Neural progenitor cell (in vitro differentiated cells): ENCODE measurements at regions not wholly inside any gene's neighbourhood (a gene's known extent, or its start where the extent isn't known, plus 50 kb on each side); places are given as distances from the start of the nearest gene placed in this dataset.

Experiments used
- DNase-seq: peaks from one replicate; pipeline ENCODE4 v3.0.0-alpha.2; 2016; ENCODE audit warnings: low spot score
- H2AFZ ChIP-seq: fragments of 200-600 bp; sonication (generic); replicated peaks from 2 replicates; pipeline ENCODE4 v1.6.1; 2016; ENCODE audit warnings: antibody characterized with exemption
- H3F3A ChIP-seq: fragments of 200-600 bp; sonication (generic); 2 replicates; pipeline ENCODE4 v1.6.1; 2016; ENCODE audit warnings: antibody characterized with exemption, low read depth
- H3K27ac ChIP-seq: fragments of 200-600 bp; sonication (generic); 2 replicates; pipeline ENCODE4 v1.5.1; 2016; ENCODE audit warnings: mild to moderate bottlenecking
- H3K27me3 ChIP-seq: fragments of 200-600 bp; sonication (generic); 2 replicates; pipeline ENCODE4 v1.6.1; 2016; ENCODE audit warnings: mild to moderate bottlenecking, moderate library complexity
- H3K36me3 ChIP-seq: fragments of 200-600 bp; sonication (generic); 2 replicates; pipeline ENCODE4 v1.5.1; 2016
- H3K4me1 ChIP-seq: fragments of 200-600 bp; sonication (generic); 2 replicates; pipeline ENCODE4 v1.6.1; 2016; ENCODE audit warnings: mixed run types
- H3K4me2 ChIP-seq: fragments of 200-600 bp; sonication (generic); 2 replicates; pipeline ENCODE4 v1.6.1; 2016
- H3K4me3 ChIP-seq: fragments of 200-600 bp; sonication (generic); 2 replicates; pipeline ENCODE4 v1.5.1; 2016
- H3K79me2 ChIP-seq: fragments of 200-600 bp; sonication (generic); 2 replicates; pipeline ENCODE4 v1.6.1; 2016; ENCODE audit warnings: low read depth
- H3K9ac ChIP-seq: fragments of 200-600 bp; sonication (generic); 2 replicates; pipeline ENCODE4 v1.6.1; 2016
- H3K9me3 ChIP-seq: fragments of 200-600 bp; sonication (generic); 2 replicates; pipeline ENCODE4 v1.5.1; 2016; ENCODE audit warnings: low read depth
- H4K20me1 ChIP-seq: fragments of 200-600 bp; sonication (generic); 2 replicates; pipeline ENCODE4 v1.6.1; 2016; ENCODE audit warnings: low read depth
- H3K27ac Mint-ChIP-seq: 3 replicates; pipeline ENCODE4 v1.8.0; 2021; ENCODE audit warnings: mixed read lengths
- H3K27me3 Mint-ChIP-seq: 2 replicates; pipeline ENCODE4 v1.8.0; 2022; ENCODE audit warnings: low read depth, mild to moderate bottlenecking, inconsistent platforms, moderate library complexity, mixed read lengths; ENCODE audit not compliant: insufficient read depth
- H3K36me3 Mint-ChIP-seq: 3 replicates; pipeline ENCODE4 v1.8.0; 2021; ENCODE audit warnings: mixed read lengths
- H3K4me1 Mint-ChIP-seq: 3 replicates; pipeline ENCODE4 v1.8.0; 2021; ENCODE audit warnings: mixed read lengths
- H3K4me3 Mint-ChIP-seq: 3 replicates; pipeline ENCODE4 v1.8.0; 2021; ENCODE audit warnings: mild to moderate bottlenecking, moderate library complexity, mixed read lengths
- H3K9me3 Mint-ChIP-seq: 3 replicates; pipeline ENCODE4 v1.8.0; 2020; ENCODE audit warnings: mixed read lengths
- EZH2 ChIP-seq: fragments of 200-600 bp; sonication (generic); IDR thresholded peaks from 2 replicates; pipeline ENCODE4 v1.6.1; 2017; ENCODE audit warnings: antibody characterized with exemption, mild to moderate bottlenecking, moderate library complexity
- EZH2phosphoT487 ChIP-seq: fragments of 200-600 bp; sonication (generic); IDR thresholded peaks from 2 replicates; pipeline ENCODE4 v1.6.1; 2017; ENCODE audit warnings: antibody characterized with exemption
- TF ChIP-seq, protein P1 (sequence below): fragments of 200-600 bp; sonication (generic); IDR thresholded peaks from 2 replicates; pipeline ENCODE4 v1.5.1; 2017; ENCODE audit warnings: antibody characterized with exemption, mild to moderate bottlenecking

DNA sequence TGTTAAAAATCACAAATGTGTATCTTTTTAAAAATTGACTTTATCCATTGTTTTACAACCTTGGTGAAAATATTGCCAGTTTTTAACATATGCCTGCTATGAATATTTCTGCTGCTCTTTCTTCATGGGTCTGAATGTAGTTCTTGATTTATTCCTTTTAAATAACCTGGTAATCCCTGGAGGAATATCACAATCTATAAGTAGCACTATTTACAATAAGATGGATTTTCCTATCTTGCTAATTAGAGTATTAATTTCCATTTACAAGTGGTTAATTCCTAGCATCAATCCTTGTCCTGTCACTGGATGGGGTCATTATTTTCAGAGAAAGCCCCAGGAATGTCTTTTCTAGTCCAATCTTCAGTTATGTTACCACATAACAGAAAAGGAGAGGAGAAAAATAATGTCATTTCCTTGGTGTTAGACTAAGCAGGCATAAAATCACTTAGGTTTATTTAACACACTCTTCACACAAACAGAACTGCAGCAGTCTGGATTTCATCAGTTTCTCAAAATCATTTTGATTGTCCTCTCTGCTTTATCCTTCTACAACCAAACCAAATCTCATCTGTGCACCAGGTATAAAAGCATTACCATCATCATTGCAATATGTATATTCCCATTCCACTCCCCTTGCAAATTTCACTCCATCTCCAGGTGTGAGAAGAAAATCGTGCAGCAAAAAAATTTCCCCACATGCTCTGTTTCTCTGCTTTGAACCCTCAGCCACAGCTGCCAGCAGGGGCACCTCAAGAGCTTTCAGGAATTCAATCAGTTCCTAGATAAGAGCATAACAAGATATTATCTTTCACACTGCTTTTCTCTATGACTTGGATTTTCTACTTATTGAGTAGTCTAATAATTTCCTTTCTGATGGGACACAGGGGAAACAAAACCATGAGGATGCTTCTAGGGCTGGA lies 204.1 kb downstream of the SEC61B start:
- Mint-ChIP-seq H3K4me3 (no peak overlapping the region), H3K27me3 (peaks cover 7% of the 10 kb centered on the region), H3K27ac (no peak overlapping the region), H3K36me3 (no peaks in the 10 kb centered on the region), H3K4me1 (peaks cover 11% of the 10 kb centered on the region), H3K9me3 (peaks cover 2% of the 10 kb centered on the region)
- Histone ChIP-seq H3K4me1 (no peaks in the 10 kb centered on the region), H3K27ac (no peak overlapping the region), H3K4me2 (no peak overlapping the region), H3K79me2 (no peaks in the 10 kb centered on the region), H3K9ac (no peak overlapping the region), H3K4me3 (no peak overlapping the region), H3K36me3 (no peaks in the 10 kb centered on the region), H2AFZ (no peak overlapping the region), H3K9me3 (no peaks in the 10 kb centered on the region), H3F3A (no peaks in the 10 kb centered on the region), H4K20me1 (no peaks in the 10 kb centered on the region), H3K27me3 (no peaks in the 10 kb centered on the region)
- no peak for TF ChIP-seq EZH2phosphoT487
- TF ChIP-seq, protein P1, sequence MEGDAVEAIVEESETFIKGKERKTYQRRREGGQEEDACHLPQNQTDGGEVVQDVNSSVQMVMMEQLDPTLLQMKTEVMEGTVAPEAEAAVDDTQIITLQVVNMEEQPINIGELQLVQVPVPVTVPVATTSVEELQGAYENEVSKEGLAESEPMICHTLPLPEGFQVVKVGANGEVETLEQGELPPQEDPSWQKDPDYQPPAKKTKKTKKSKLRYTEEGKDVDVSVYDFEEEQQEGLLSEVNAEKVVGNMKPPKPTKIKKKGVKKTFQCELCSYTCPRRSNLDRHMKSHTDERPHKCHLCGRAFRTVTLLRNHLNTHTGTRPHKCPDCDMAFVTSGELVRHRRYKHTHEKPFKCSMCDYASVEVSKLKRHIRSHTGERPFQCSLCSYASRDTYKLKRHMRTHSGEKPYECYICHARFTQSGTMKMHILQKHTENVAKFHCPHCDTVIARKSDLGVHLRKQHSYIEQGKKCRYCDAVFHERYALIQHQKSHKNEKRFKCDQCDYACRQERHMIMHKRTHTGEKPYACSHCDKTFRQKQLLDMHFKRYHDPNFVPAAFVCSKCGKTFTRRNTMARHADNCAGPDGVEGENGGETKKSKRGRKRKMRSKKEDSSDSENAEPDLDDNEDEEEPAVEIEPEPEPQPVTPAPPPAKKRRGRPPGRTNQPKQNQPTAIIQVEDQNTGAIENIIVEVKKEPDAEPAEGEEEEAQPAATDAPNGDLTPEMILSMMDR = no peak
- TF ChIP-seq EZH2 = no peak
- no peak for DNase-seq

DNA sequence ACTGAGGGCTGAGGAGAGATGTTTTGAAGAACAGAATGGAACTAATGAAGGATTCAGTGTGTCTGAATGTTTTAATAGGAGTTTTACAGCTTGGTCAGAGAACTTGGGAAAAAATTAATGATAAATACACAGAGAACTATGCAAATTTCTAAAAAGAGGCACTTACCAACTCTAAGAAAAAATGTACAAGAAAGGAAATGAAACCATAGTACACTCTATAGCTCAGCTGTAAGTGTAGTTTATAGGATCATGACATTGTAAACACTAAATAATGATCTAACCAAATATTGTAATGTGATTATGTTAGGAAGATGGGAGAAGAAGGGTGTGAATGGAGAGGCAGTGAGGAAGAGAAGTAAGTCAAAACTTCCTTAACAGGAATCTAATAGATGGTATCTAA lies 205.2 kb downstream of the SEC61B start:
- no peaks in the 10 kb centered on the region for H3K36me3 Mint-ChIP-seq
- H3K27ac Mint-ChIP-seq = no peak overlapping the region
- H3K9me3 Mint-ChIP-seq = peaks cover 2% of the 10 kb centered on the region
- H3K4me1 Mint-ChIP-seq = peaks cover 11% of the 10 kb centered on the region
- TF ChIP-seq, protein P1 = no peak
- no peaks in the 10 kb centered on the region for H4K20me1 ChIP-seq
- no peaks in the 10 kb centered on the region for H3K27me3 ChIP-seq
- H3K9ac ChIP-seq = no peak overlapping the region
- no peak overlapping the region for H3K4me3 ChIP-seq
- H3K4me3 Mint-ChIP-seq = no peak overlapping the region
- H3K4me1 ChIP-seq = no peaks in the 10 kb centered on the region
- DNase-seq = no peak
- no peaks in the 10 kb centered on the region for H3K36me3 ChIP-seq
- H3F3A ChIP-seq = no peaks in the 10 kb centered on the region
- H3K27me3 Mint-ChIP-seq = peaks cover 7% of the 10 kb centered on the region
- no peak overlapping the region for H3K27ac ChIP-seq
- H3K9me3 ChIP-seq = no peaks in the 10 kb centered on the region
- no peak overlapping the region for H2AFZ ChIP-seq
- no peak overlapping the region for H3K4me2 ChIP-seq
- no peaks in the 10 kb centered on the region for H3K79me2 ChIP-seq

DNA sequence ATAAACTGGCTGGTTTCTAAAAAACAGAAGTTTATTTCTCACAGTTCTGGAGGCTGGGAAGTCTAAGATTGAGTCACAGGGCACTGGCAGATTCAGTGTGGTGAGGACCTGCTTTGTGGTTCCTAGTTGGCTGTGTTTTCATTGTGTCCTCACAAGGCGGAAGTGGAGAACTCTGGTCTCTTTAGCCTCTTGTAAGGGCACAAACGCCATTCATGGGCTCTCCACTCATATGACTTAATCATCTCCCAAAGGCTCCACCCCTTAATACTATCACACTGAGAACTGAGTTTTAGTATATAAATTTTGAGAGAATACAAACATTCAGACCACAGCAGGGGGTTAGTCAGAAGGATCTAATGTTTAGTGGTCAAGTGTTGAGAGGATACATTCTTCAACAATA lies 208.2 kb downstream of the SEC61B start:
- H3K4me1 Mint-ChIP-seq = peaks cover 12% of the 10 kb centered on the region
- no peaks in the 10 kb centered on the region for H3K4me1 ChIP-seq
- no peaks in the 10 kb centered on the region for H3K36me3 Mint-ChIP-seq
- no peaks in the 10 kb centered on the region for H3F3A ChIP-seq
- no peaks in the 10 kb centered on the region for H3K27me3 ChIP-seq
- no peak overlapping the region for H3K4me2 ChIP-seq
- DNase-seq = no peak
- peaks cover 4% of the 10 kb centered on the region for H3K27me3 Mint-ChIP-seq
- H3K9me3 Mint-ChIP-seq = peaks cover 2% of the 10 kb centered on the region
- no peak overlapping the region for H3K27ac Mint-ChIP-seq
- H3K79me2 ChIP-seq = no peaks in the 10 kb centered on the region
- H3K36me3 ChIP-seq = no peaks in the 10 kb centered on the region
- H2AFZ ChIP-seq = no peak overlapping the region
- no peak overlapping the region for H3K4me3 ChIP-seq
- H4K20me1 ChIP-seq = no peaks in the 10 kb centered on the region
- H3K9me3 ChIP-seq = no peaks in the 10 kb centered on the region
- H3K4me3 Mint-ChIP-seq = no peak overlapping the region
- no peak overlapping the region for H3K9ac ChIP-seq
- TF ChIP-seq, protein P1 = no peak
- TF ChIP-seq EZH2phosphoT487 (no peak), EZH2 (no peak)
- H3K27ac ChIP-seq = no peak overlapping the region
